OCI-LY7 (cell line): ENCODE measurements at regions not wholly inside any gene's neighbourhood (a gene's known extent, or its start where the extent isn't known, plus 50 kb on each side); places are given as distances from the start of the nearest gene placed in this dataset.

Experiments used
- EZH2phosphoT487 ChIP-seq: fragments of 200-600 bp; sonication (generic); IDR thresholded peaks from 2 replicates; pipeline ENCODE4 v1.6.1; 2018; ENCODE audit warnings: low read depth, borderline replicate concordance, mild to moderate bottlenecking, mixed run types, antibody characterized with exemption, low read length, moderate library complexity, mixed read lengths
- TF ChIP-seq, protein P1 (sequence below): fragments of 200-600 bp; sonication (generic); conservative IDR thresholded peaks from 2 replicates; pipeline ENCODE4 v1.5.1; 2014; ENCODE audit warnings: mild to moderate bottlenecking, antibody characterized with exemption, low read length, moderate library complexity, mixed read lengths

DNA sequence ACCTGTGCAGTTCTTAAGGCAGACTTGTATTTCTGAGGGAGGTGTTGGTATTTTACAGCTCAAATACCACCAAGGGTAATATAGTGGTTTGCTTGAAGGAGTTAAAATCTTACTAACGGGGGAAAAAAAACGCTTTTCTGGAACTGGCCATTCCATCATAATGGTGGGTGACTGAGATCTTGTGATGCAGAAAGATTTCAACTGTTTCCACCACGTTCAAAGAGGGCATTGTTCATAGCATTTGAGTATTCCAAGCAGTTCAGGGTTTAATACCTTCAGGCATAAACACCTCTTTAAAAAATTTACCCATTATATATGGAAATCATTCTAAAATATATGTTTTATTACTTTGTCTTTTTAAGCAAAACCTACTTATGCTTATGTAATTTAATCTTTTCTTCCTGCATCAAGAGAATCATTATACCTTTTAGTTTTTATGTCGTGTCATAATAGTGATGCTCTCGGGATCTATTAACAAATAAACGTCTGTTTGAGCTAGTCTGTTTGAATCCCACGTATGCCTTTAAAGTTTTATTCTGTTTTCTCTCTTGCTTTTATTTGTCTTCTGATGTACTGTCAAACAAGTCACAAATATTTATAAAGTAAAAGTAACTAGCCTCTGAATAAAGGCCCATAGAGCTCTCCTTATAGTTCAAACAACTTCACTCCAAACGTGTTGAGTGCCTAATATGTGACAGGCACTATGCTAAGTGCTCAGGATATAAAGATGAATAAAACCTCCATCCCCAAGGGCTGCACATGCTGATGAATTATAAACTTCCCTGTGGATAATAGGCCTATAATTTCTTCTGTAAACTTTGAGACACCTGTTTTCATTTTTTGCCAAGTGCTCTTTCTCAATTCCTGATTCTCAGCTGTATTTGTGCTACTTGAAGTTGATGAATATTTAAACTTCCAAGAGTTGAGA, 298.8 kb upstream of the FERMT1 start:
- TF ChIP-seq, protein P1, sequence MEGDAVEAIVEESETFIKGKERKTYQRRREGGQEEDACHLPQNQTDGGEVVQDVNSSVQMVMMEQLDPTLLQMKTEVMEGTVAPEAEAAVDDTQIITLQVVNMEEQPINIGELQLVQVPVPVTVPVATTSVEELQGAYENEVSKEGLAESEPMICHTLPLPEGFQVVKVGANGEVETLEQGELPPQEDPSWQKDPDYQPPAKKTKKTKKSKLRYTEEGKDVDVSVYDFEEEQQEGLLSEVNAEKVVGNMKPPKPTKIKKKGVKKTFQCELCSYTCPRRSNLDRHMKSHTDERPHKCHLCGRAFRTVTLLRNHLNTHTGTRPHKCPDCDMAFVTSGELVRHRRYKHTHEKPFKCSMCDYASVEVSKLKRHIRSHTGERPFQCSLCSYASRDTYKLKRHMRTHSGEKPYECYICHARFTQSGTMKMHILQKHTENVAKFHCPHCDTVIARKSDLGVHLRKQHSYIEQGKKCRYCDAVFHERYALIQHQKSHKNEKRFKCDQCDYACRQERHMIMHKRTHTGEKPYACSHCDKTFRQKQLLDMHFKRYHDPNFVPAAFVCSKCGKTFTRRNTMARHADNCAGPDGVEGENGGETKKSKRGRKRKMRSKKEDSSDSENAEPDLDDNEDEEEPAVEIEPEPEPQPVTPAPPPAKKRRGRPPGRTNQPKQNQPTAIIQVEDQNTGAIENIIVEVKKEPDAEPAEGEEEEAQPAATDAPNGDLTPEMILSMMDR: no peak
- no peak for TF ChIP-seq EZH2phosphoT487
